GM13977 (cell line): ENCODE measurements at regions not wholly inside any gene's neighbourhood (a gene's known extent, or its start where the extent isn't known, plus 50 kb on each side); places are given as distances from the start of the nearest gene placed in this dataset.

Experiments
- DNase-seq: peaks from one replicate; pipeline ENCODE4 v3.0.0; 2012; ENCODE audit warnings: low spot score
- CTCF ChIP-seq: IDR thresholded peaks from 2 replicates; pipeline ENCODE4 v1.5.1; 2012; ENCODE audit warnings: mild to moderate bottlenecking, control low read depth; ENCODE audit not compliant: insufficient read depth; ENCODE audit errors: extremely low read depth, missing control alignments
- in situ Hi-C: fragments of 300-500 bp; cut with MboI; formaldehyde crosslinking; loops from one replicate; pipeline ENCODE4 v1.12.0; 2022; ENCODE audit warnings: low sequenced_read_pairs, low pct_unique_long_range_greater_than_20kb, mixed read lengths, inconsistent platforms; ENCODE audit not compliant: unreplicated experiment

- DNase-seq, result no peak
- no peak for TF ChIP-seq CTCF
- in situ Hi-C loops, result no loop called here
Measured at GRCh38 chr2:224110811-224111210, 71.7 kb upstream of the SERPINE2 start.

GRCh38 chr2:224109751-224110150, 70.7 kb upstream of the SERPINE2 start:
- DNase-seq, result no peak
- in situ Hi-C loops, result no loop called here
- no peak for TF ChIP-seq CTCF

- no peak for TF ChIP-seq CTCF
- DNase-seq, result no peak
- in situ Hi-C loops, result no loop called here
Measured at GRCh38 chr2:224106794-224107193, 67.7 kb upstream of the SERPINE2 start.

- no peak for DNase-seq
- no peak for TF ChIP-seq CTCF
- in situ Hi-C loops, result no loop called here
Measured at GRCh38 chr2:224104668-224105386, 65.7 kb upstream of the SERPINE2 start.

- no peak for DNase-seq
- in situ Hi-C loops, result no loop called here
- no peak for TF ChIP-seq CTCF
Measured at GRCh38 chr2:224103651-224104050, 64.6 kb upstream of the SERPINE2 start.

GRCh38 chr2:224102991-224103390, 63.9 kb upstream of the SERPINE2 start:
- no peak for TF ChIP-seq CTCF
- in situ Hi-C loops, result no loop called here
- DNase-seq, result no peak
